NCI-H748 (cell line): ENCODE measurements at regions not wholly inside any gene's neighbourhood (a gene's known extent, or its start where the extent isn't known, plus 50 kb on each side); places are given as distances from the start of the nearest gene placed in this dataset.

Experiments
- DNase-seq: peaks from one replicate; lab custom pipeline; 2025; ENCODE audit not compliant: unreplicated experiment; lab: John Stamatoyannopoulos, UW

DNA sequence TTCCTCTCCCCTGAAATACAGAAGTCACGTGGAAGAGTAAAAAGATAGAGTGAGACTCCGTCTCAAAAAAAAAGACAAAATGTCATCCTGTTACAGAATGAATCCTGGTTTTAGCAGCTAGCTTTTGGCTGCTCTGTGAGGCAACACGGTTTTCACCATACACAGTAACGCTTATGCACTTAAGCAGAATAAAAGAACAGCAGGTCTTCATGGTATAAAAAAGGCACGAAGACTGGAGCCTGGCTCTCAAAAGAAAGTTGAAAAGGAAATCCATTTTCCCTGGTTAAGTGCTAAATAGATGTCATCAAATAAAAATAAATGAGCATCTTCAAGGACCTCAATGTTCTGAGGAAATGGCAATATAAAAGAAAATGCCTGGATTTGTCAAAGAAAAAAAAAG, 444.1 kb downstream of the IPO8 start:
- DNase-seq, result no peak

DNA sequence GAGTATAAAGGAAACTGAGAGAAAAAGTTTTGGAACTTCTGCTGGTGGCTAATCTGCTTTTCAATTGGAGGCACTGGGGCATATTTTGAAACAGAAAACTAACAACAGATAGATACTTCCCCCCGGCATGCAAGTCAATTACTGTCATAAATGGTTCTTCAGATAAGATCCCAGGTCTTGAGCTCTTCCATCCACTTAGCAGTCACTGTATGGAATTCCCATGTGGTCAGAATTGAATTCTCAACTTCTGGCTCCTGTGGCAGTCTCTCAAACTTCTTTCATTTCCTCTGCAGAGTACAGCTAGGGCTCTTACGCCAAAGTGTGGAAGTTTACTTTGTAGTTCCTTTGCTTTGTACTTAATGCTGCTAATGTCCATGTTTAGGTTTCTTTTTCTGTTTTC, 452.2 kb downstream of the IPO8 start:
- DNase-seq, result no peak

DNA sequence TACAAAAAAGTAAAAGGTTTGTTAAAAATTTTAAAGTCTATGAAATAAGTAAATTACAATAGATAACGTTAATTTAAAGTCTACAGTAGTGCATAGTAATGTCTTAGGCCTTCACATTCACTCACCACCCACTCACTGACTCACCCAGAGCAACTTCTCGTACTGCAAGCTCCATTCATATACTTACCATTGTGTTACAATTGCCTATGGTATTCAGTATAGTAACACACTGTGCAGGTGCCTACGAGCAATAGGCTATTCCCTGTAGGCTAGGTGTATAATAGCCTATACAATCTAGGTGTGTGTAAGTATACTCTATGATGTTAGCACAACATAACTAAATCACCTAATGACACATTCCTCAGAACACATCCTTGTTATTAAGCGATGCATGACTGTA, 435.3 kb upstream of the TMTC1 start:
- no peak for DNase-seq

- DNase-seq, result no peak
These were observed 434.3 kb upstream of the TMTC1 start for GRCh38 chr12:30218073-30218472.

DNA sequence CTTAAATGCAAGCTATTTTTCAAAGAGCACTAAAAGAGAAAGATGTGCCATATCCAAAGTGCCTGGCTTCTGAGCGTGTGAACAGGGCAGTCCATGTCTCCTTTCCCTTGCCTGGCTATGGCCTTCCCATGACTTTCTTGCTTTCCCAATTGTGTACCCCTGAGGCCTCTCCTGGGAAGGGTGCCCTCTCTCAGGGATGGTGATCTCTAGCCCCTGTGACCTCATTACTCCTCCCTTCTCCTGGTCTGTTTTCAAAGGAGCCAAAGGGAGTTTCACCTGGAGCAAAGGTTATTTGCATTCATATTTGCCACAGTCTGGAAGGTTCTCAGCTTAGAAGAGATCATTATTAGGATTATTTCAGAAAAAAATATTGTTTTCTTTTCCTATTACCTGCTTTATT, 429.4 kb upstream of the TMTC1 start:
- DNase-seq, result no peak

GRCh38 chr12:30211743-30212142, 428.0 kb upstream of the TMTC1 start:
- peak; percentile 30 for DNase-seq

- DNase-seq, result no peak
These were observed 420.2 kb upstream of the TMTC1 start for GRCh38 chr12:30203981-30204380.

DNA sequence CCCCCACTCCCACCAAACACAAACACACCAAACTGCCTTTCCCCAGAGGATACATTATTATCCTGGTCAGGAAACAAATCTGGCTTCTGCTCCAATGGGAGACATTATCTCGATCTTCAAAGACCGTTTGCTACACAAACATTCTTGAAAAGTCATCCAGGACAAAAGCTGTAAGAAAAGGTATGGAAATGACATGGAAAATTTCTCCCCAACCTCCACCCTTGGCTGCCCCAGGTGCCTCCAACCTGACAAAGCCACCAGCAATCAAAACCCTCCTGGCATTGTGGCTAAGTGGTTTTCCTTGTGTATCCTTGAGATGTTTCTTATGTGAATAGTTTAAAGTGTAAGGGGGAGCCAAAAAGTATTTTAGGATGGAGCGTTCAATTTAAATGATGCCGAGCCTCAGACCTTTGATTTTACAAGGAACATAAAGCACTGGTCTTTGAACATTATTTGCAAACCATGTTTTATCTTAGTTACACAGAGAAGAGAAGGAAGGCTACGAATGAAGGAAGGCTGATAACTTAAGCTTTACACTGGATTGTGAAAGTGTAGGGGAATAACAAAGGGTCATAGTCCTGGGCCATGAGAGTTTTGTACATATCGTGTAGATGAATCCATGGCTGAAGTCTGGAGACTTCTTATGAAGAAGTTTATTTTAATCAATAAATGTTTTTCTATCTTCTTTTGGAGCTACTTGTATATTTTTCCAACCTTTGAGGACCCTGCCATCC, 418.9 kb upstream of the TMTC1 start:
- no peak for DNase-seq

DNA sequence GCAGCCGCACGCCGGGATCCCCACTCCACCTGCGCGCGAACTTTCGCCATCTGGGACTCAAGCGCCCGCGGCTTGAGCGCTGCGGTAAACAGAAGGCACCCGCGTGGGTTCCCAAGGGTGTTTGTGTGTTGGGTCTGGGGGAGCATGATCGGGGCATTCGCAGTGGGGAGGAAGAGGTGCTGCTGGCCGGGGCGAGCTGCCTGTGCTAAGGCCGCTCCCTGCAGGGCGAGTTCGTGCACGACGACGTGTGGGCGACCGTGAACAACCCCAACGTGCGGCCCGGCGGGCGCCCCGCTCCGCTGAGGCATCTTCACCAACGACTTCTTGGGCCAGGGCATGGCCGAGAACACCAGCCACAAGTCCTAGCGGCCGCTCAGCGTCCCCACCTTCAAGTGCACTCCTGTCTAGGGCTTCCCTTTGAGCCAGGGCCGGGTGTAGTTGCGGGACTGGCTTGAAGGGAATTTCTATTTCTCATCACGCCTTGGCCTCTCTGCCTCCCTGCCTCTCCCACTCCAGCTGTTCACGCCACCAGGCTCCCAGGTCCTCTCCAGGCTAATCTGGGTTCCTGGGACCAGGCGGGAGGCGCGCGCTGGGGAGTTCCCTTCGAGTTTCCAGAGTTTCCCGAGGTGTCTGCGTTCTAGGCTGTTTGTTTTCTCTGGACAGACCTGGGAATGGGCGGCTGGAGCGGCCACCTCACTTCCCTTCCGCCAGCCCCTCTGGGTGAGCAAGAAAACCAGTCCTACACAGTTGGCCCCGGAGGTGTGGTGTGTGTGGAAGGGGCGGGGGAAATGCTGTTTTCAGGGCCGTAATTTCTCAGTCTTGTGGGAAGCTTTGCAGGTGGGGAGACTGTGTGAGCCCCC, 417.8 kb upstream of the TMTC1 start:
- peak; percentile 10 for DNase-seq

- DNase-seq, result peak; percentile 1
These were observed 417.1 kb upstream of the TMTC1 start for GRCh38 chr12:30200864-30201263.

DNA sequence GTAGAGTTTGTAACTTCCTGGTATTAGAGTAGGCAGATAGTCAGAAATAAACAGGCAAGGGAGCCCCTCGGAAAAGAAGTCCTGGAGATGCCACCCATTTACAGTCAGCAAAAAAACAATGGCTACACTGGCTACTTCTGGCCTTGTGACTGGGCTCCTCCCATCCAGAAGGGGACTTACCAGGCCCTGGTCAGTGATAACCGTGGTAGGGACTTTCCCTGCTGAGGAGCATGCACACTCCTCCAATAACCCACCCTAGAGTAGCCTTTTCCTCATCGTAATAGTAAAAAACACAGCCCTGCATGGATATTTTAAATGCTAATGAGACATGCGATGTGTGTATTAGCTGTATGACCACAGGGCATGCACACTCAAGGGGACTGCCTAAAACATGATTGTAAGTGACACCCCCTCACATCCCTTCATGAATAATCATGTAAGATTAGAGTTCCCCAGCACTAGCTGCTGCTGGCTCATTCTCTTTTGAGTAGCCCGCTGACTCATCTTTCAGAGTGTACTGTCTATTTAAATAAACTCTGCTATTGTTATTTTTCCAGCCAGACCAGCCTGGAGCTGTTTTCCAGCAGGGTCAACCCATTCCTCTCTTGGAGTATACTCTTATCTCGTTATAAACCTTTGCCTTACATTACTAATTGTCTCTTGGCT, 413.8 kb upstream of the TMTC1 start:
- DNase-seq, result no peak

DNA sequence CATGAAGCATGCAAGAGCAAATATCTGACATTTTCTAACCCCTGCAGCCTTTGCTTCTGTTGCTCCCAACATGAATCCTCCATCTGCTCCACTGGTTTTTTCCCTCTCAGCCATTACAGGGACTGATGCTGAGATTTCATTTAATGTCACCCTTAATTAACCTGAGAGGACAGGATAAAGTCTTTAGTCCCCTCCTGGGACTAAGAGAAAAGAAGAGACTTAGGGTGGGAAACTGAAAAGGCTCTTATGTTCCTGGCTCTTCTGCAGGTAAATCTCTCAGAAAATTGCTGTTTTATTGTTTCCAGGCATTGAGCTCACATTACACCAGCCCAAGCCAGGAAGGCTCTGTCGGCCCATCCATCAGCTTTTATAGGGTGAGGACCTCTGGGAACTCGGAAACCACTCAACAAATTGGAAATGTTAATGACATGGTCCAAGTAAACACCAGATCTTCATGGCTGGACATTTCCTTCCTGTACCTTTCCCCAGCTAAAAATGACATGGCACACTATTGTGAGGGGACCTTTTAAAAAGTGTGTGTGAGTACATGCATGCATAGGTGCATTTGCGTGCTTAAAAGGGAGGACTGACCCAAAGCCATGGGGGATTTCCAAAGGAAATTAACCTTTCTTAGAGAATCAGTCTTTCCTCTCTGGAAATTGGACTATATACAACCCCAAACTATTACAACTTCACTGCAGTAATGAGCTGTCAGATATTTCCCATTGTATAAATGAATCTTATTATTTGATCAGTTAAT, 408.1 kb upstream of the TMTC1 start:
- DNase-seq, result peak; percentile 80

DNA sequence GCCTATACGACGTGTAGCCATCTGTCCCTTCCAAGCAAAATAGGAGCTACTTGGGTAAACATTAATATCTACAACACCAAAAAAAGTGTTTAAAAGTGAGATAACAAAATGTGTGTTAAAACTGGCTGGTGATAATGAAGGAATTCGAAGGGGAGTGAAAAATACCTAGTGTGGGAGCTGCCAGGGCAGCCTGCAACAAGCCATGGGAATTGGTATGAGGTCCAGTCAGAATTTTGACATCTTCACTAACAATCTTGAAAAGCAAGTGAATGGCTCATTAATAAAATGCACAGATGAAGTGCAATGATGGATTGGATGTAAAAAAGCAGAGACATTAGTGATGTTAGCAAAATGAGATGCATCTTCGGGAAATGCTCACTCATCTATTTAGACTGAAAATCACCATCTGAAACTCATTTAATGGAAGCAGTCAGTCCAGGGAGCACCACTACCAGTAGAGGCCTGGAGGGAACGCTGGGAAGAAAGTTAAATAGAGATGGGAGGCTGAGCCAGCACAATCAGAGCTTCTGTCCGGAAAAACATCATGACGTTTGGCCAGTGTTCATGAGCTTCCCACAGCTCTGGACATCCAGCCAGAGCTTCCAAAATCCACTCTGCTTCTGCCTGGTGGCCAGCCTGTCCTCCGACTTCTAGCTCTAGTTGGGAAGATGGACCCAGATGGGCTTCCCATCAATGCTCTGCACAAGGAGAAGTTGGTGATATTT, 405.0 kb upstream of the TMTC1 start:
- DNase-seq, result no peak

DNA sequence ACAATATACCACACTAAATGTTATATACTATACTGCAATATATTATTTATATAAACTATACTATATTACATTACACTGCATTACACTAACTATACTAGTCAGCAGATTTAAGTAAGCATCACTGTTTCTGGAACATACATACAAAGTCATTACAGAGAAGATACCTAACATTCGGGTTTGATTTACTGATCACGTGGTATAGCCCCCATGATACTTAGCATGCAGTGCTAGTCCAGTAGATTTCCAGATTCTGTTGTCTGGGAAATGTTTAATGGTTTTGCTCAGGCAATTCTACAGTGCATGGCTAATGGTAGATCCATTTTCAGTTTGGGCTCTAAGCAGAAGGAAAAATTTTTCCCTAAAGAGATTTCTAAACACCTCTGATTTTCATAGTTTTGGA, 403.7 kb upstream of the TMTC1 start:
- DNase-seq, result no peak

GRCh38 chr12:30181334-30181733, 397.6 kb upstream of the TMTC1 start:
- DNase-seq, result no peak

DNA sequence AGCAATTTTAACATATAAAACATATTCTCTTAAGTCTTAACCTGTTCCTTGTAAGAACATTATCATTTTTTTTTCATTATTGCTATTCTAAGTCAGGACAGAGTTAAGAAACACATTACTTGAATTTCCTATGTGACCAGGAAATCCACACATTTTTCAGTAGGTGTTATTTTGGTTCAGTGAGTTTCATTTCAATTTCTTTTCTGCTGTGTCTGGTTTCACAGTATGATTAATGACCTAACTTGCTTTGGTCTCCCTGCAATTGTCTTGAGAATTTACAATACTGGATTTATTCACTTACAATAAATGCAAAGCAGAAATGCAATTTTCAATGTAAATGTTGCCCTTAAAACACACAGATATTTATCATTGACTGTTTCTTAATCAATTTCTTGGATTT, 396.9 kb upstream of the TMTC1 start:
- DNase-seq, result no peak

DNA sequence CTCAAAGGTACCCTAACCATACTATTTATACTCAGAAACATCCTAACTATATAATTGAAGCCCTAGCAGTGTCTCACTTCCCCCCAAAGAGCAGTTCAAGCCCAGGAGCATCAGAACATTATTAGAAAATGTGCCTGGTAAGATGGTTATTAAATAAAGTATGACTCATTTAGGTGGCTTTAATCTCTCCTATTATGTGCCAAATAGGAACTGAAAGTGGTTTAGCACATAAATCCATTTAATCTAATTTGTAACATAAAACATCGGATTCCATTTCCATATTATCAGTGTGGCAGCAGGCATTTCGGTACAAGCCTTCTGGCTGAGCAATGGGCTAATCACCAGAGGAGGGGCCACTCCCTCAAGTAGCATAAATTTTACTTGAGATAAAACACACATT, 395.2 kb upstream of the TMTC1 start:
- DNase-seq, result no peak

- no peak for DNase-seq
These were observed 386.3 kb upstream of the TMTC1 start for GRCh38 chr12:30169839-30170591.

GRCh38 chr12:30166006-30166795, 382.5 kb upstream of the TMTC1 start:
- DNase-seq, result no peak
